ENCODE measurements at regions not wholly inside any gene's neighbourhood (a gene's known extent, or its start where the extent isn't known, plus 50 kb on each side); places are given as distances from the start of the nearest gene placed in this dataset.
A peak's percentile ranks its signal among the peaks of the same experiment; 100 is the strongest.

GRCh38 chr9:87007711-87008366 lies 60.5 kb upstream of the GAS1 start:
- Histone ChIP-seq H3K36me3 (no peaks in the 10 kb centered on the region), H3K4me1 (no peaks in the 10 kb centered on the region), H3K9me3 (no peaks in the 10 kb centered on the region), H3K27me3 (no peaks in the 10 kb centered on the region), H3K27ac (no peak overlapping the region), H3K4me3 (no peak overlapping the region)
- TF ChIP-seq, protein P1, sequence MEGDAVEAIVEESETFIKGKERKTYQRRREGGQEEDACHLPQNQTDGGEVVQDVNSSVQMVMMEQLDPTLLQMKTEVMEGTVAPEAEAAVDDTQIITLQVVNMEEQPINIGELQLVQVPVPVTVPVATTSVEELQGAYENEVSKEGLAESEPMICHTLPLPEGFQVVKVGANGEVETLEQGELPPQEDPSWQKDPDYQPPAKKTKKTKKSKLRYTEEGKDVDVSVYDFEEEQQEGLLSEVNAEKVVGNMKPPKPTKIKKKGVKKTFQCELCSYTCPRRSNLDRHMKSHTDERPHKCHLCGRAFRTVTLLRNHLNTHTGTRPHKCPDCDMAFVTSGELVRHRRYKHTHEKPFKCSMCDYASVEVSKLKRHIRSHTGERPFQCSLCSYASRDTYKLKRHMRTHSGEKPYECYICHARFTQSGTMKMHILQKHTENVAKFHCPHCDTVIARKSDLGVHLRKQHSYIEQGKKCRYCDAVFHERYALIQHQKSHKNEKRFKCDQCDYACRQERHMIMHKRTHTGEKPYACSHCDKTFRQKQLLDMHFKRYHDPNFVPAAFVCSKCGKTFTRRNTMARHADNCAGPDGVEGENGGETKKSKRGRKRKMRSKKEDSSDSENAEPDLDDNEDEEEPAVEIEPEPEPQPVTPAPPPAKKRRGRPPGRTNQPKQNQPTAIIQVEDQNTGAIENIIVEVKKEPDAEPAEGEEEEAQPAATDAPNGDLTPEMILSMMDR (IDR thresholded peaks at IDR 0.05): no peak
- intact Hi-C loops (cut with DNase I): no loop called here
- FAIRE-seq (no peak), DNase-seq (no peak), ATAC-seq (no peak)
- WGBS, 2 donors: 85 to 86% methylated on average over 4 of the region's 4 CpGs

DNA sequence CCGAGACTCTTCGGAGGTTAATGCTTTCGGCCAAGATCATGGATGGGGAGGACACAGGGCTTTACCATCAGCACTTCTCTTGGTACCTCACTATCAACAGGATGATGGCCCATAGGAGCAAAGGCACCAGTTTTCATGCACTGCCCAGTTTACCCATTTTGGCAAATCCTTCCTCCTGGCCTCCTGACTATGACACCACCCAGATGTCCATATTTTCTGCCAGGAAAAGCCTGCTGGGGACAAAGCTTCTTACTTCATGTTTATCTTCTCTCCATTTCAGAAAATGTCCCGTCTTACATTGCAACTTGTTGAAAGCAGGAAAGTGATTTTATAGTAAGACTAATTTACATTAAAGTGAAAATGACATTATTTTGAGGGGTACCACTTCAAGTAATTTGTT lies 61.4 kb upstream of the GAS1 start:
- no peak for ATAC-seq
- Histone ChIP-seq H3K27ac (no peak overlapping the region), H3K4me3 (no peak overlapping the region), H3K27me3 (no peaks in the 10 kb centered on the region), H3K9me3 (no peaks in the 10 kb centered on the region), H3K36me3 (no peaks in the 10 kb centered on the region), H3K4me1 (no peaks in the 10 kb centered on the region)
- no peak for FAIRE-seq
- intact Hi-C loops (cut with DNase I): no loop called here
- TF ChIP-seq, protein P1 (IDR thresholded peaks at IDR 0.05): no peak
- whole genome bisulfite sequencing, 2 donors: 77 to 90% methylated on average over 4 of the region's 4 CpGs
- DNase-seq: no peak

DNA sequence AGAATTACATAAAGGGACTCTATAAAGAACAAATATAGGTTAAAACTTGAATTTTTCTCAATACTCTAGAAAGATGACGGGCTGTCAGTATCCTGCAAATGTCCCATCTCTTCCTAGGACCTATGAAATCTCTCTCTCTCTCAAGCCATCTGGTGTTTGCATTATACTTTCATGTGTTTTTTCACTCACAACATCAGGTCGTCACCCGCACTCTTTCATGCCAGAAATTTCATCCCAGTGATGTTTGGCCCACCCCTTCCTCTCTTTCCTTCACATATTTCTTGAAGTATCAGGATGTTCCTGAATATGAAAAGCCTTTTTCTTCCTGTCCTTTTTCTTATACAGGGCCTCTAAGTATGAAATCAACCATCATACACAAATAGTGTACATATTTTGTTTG lies 63.3 kb upstream of the GAS1 start:
- intact Hi-C loops (cut with DNase I): no loop called here
- H3K27ac ChIP-seq: no peak overlapping the region
- H3K9me3 ChIP-seq: no peaks in the 10 kb centered on the region
- H3K36me3 ChIP-seq: no peaks in the 10 kb centered on the region
- H3K4me1 ChIP-seq: no peaks in the 10 kb centered on the region
- no peak for FAIRE-seq
- 88 to 95% methylated on average over 3 of the region's 3 CpGs for WGBS, 2 donors
- ATAC-seq: no peak
- DNase-seq: no peak
- TF ChIP-seq, protein P1 (IDR thresholded peaks at IDR 0.05): no peak
- H3K27me3 ChIP-seq: no peaks in the 10 kb centered on the region
- H3K4me3 ChIP-seq: no peak overlapping the region

DNA sequence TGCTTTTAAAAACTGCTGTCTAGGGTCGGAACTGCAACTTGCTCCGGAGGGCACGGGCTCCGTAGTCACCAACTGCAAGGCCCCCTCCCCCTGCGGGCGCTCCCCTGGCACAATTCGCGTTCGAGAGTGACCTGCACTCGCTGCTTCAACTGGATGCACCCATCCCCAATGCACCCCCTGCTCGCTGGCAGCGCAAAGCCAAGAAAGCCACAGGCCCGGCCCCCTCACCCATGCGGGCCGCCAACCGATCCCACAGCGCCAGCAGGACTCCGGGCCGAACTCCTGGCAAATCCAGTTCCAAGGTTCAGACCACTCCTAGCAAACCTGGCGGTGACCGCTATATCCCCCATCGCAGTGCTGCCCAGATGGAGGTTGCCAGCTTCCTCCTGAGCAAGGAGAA lies 64.2 kb upstream of the GAS1 start:
- no peak for ATAC-seq
- peak in 1 of 6 donors; percentile 29 for DNase-seq
- FAIRE-seq: no peak
- TF ChIP-seq, protein P1 (IDR thresholded peaks at IDR 0.05): no peak
- Histone ChIP-seq H3K9me3 (no peaks in the 10 kb centered on the region), H3K27ac (no peak overlapping the region), H3K4me1 (no peaks in the 10 kb centered on the region), H3K27me3 (no peaks in the 10 kb centered on the region), H3K4me3 (no peak overlapping the region), H3K36me3 (no peaks in the 10 kb centered on the region)
- intact Hi-C loops (cut with DNase I): no loop called here
- 95 to 97% methylated on average over 22 of the region's 22 CpGs for WGBS, 2 donors

DNA sequence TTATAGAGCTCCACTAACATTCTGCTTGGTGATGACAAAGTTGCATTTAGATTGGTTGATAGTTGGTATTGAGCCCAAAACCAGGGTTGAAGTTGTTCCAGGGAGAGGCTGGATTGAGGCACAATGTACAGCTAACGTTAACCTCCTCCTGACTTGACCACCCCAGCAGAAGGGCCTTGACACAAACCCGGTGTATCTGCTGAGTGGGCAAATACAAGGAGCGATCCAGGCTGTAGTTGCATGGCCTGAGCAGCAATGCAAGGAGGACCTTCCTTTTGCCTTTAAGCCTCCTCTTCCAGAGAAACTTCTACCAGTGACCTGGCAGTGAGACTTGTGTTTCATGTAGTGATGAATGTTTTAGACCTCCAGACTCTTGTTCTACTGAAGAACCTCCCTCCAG lies 66.2 kb upstream of the GAS1 start:
- TF ChIP-seq, protein P1 (IDR thresholded peaks at IDR 0.05): no peak
- no peak for ATAC-seq
- no peak for FAIRE-seq
- H3K27ac ChIP-seq: no peak overlapping the region
- DNase-seq: no peak
- no peaks in the 10 kb centered on the region for H3K9me3 ChIP-seq
- no peaks in the 10 kb centered on the region for H3K27me3 ChIP-seq
- intact Hi-C loops (cut with DNase I): no loop called here
- no peak overlapping the region for H3K4me3 ChIP-seq
- WGBS, 2 donors: 90 to 95% methylated on average over 3 of the region's 3 CpGs
- H3K4me1 ChIP-seq: no peaks in the 10 kb centered on the region
- H3K36me3 ChIP-seq: no peaks in the 10 kb centered on the region

Data from pancreas (tissue), 10 donors.